Right ventricle myocardium inferior (tissue), 1 donor: ENCODE measurements at regions not wholly inside any gene's neighbourhood (a gene's known extent, or its start where the extent isn't known, plus 50 kb on each side); places are given as distances from the start of the nearest gene placed in this dataset.

Experiments
- ATAC-seq: fragments of 200-7000 bp; cut with Tn5 transposase; one replicate; pipeline ENCODE4 v1.9.1; 2020; ENCODE audit warnings: mild to moderate bottlenecking, moderate library complexity
- DNase-seq: peaks from one replicate; pipeline ENCODE4 v3.0.0; 2021; ENCODE audit errors: missing footprints
- intact Hi-C: fragments of 100-400 bp; cut with DNase I; formaldehyde crosslinking; loops from one replicate; pipeline ENCODE4 v1.11.0; 2022
- donor health status: DM: no; HTN: yes; CAD: no; lungs with severe emphysema.

- no peak for ATAC-seq
- DNase-seq: no peak
- intact Hi-C loops: no loop called here
Observed at GRCh38 chr11:94708642-94709041, 59.5 kb upstream of the AMOTL1 start.

GRCh38 chr11:94715225-94715624 lies 52.9 kb upstream of the AMOTL1 start:
- intact Hi-C loops: no loop called here

GRCh38 chr11:94717667-94718066 lies 50.5 kb upstream of the AMOTL1 start:
- DNase-seq (no peak), ATAC-seq (no peak)
- intact Hi-C loops: no loop called here

More at GRCh38 chr11:94715225-94715624, 52.9 kb upstream of the AMOTL1 start:
- no peak for ATAC-seq
- no peak for DNase-seq
